GM12892 (cell line): ENCODE measurements at regions not wholly inside any gene's neighbourhood (a gene's known extent, or its start where the extent isn't known, plus 50 kb on each side); places are given as distances from the start of the nearest gene placed in this dataset.

ENCODE experiments used
- DNase-seq: peaks from one replicate; pipeline ENCODE4 v3.0.0; 2011; ENCODE audit not compliant: insufficient read length
- FAIRE-seq: peaks from 2 replicates; lab custom pipeline; 2011; peaks lifted over from hg19 to GRCh38; lab: Jason Lieb, UNC
- POLR2A ChIP-seq: IDR thresholded peaks from 2 replicates; pipeline ENCODE4 v1.6.1; 2011; ENCODE audit warnings: low read depth, low read length, control low read depth
- POLR2AphosphoS5 ChIP-seq: IDR thresholded peaks from 2 replicates; pipeline ENCODE4 v1.6.1; 2011; ENCODE audit warnings: low read depth, low read length, control low read depth
- TAF1 ChIP-seq: IDR thresholded peaks from 2 replicates; pipeline ENCODE4 v1.6.1; 2011; ENCODE audit warnings: low read depth, mild to moderate bottlenecking, control low read depth, low read length, borderline replicate concordance

DNA sequence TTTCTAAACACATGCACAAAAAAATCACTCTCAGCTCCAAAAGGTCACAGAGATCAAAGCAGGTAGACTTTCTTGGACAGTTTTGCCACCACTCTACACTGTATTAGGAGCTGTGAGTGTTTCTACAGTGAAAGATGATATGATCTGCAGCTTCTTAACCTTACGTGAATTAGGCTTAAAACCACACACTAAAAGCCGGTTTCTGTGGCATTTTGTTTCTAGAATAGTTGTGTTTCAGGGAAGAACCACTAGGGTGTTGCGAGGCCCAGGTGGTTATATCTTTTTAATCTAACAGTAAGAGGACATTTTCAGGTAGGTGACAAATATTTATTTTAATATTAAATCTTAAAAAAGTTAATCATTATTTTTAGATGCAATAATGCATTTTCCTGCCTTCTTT is 216.4 kb downstream of the KLF5 start:
- no peak for FAIRE-seq
- TF ChIP-seq POLR2A (no peak), POLR2AphosphoS5 (no peak), TAF1 (no peak)
- no peak for DNase-seq

DNA sequence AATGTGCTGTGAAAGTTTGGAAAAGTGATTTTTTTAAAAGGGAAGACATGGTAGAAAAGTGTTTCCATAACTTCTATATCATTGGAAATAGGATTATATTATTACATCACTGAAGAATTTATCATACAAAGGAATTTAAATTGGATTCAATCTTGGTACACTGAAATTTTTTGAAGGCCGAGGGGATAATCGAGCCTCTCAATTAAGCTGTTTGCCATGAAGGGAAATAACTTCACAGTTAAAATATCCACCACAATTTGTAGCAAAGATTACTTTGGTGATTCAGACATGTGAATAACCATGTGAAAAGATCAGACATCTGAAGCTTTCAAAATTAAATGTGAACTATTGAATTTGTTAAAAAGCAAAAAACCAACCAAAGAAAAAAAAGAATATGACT is 215.3 kb downstream of the KLF5 start:
- FAIRE-seq: no peak
- DNase-seq: no peak
- TF ChIP-seq POLR2AphosphoS5: no peak
- TF ChIP-seq POLR2A: no peak
- no peak for TF ChIP-seq TAF1

DNA sequence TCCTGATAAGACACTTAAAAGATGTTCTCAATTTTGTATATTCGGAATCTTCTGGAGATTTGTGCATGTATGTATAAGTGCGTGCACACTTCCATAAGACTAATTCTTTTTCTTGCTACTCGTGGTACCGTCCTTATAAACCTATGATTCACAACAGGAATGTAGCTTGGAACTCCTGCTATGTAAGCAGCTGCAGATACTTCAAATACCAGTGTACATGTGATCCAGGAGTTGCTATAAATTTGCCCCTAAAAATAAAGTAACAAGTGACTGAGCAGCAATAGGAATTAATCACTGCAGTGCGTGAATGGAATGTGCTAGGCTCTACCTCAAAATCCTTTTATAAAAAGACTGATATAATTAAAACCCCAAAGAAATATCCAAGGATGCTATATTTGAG is 214.9 kb downstream of the KLF5 start:
- no peak for FAIRE-seq
- TF ChIP-seq POLR2AphosphoS5 (no peak), POLR2A (no peak), TAF1 (no peak)
- DNase-seq: no peak

DNA sequence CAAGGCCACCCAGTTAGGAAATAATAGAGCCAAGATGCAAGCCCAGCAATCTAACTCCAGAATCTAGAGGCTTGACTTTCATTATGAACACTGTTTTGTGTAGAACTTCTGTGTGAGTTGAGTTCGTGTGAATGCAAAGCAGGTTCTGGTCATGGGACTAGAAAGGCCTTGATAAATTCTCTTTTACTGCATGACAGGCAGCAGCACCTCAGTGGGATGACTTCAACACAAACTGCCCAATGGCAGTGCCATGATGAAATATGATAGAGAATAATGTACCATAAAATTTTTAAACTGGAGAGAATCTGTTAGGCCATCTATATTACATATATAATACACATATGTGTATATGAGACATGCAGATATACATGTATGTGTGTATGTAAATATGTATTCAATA is 214.5 kb downstream of the KLF5 start:
- FAIRE-seq (no peak), DNase-seq (no peak)
- TF ChIP-seq TAF1 (no peak), POLR2AphosphoS5 (no peak), POLR2A (no peak)

DNA sequence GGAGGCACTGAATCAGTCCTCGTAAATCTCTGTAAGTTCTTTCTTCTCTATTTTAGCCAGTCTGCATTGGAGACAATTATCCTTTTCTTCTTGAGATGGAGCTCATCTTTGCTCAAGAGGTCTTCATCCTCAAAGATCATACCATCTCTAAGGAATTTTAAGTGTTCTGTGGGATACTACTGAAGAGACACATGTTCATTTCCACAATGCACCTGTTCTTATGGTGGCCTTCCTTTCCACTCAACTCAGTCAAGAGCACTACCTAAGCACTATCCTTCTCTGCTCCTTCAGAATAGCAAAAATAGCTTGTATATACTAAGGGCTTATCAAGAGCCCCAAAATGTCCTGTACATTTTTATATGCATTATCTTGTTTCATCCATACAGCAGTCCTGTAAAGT is 214.0 kb downstream of the KLF5 start:
- FAIRE-seq (no peak), DNase-seq (no peak)
- no peak for TF ChIP-seq POLR2A
- TF ChIP-seq TAF1: no peak
- TF ChIP-seq POLR2AphosphoS5: no peak

DNA sequence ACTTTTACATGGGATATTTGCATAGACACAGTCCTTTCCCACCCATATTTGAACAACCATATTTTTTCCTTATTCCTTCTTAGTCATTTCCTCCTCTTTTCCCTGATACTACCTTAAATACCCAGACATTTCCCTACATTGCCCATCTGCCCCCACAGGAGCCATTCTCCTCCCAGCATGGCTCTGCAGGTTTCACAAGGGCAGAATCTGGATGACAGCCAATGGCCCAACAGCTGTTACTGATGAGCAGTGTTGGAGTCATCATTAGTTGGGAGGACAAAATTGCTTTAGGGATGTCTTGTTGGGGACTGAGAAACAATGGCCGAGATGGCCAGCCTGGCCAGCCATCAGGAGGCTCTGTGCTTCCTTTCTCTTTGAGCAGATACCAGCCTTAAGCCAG is 209.5 kb downstream of the KLF5 start:
- no peak for TF ChIP-seq TAF1
- no peak for TF ChIP-seq POLR2A
- no peak for TF ChIP-seq POLR2AphosphoS5
- no peak for DNase-seq
- FAIRE-seq: no peak

DNA sequence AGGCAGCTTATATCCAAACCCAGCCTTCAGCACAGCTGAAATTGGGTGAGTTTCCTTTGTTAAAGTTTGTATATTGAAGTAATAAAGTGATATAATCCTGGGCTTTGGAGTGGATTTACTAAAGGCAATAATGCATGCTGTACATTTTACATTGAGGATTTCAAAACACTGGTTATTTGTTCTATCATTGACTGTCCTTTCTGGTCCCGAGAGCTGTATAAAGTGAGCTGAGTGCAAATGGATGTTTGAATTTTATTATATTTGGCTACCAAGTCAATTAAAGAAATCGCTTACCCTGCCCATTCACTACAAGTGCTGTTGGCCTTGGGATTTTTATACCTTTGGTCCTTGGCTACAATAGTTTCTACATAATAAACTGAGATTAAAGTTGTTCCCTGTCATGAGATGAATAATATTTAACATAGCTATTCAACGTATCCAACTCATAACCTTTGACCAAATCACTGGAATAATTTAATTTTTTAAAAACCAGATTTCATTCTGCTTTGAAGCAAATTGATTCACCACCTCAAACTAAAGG is 207.9 kb downstream of the KLF5 start:
- TF ChIP-seq POLR2AphosphoS5 (no peak), TAF1 (no peak), POLR2A (no peak)
- FAIRE-seq: no peak
- DNase-seq: no peak

DNA sequence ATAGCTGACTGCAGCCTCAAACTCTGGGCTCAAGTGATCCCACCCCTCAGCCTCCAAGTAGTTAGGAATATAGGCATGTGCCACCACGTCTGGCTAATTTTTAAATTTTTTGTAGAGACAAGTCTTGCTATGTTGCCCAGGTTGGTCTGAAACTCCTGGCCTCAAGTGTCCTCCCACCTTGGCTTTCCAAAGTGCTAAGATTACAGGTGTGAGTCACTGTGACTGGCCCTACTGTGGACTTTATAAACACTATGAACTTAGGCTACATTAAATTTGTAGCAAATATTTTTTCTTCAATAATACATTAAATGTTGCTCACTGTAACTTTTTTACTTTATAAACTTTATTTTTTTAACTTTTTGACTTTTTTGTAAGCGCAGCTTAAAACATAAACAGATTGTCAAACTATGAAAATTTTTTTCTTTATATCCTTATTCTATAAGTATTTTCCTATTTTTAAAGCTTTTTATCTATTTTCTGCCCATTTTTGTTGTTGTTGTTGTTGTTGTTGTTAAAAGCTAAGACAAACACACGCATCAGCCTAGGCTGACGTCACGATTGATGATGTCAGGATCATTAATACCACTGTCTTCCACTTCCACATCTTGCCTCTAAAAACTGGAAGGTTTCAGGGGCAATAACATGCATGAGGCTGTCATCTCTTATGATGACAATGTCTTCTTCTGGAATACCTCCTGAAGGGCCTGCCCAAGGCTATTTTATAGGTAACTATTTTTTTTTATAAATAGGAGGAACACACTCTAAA is 204.2 kb downstream of the KLF5 start:
- TF ChIP-seq POLR2A (no peak), POLR2AphosphoS5 (no peak), TAF1 (no peak)
- DNase-seq (no peak), FAIRE-seq (no peak)

DNA sequence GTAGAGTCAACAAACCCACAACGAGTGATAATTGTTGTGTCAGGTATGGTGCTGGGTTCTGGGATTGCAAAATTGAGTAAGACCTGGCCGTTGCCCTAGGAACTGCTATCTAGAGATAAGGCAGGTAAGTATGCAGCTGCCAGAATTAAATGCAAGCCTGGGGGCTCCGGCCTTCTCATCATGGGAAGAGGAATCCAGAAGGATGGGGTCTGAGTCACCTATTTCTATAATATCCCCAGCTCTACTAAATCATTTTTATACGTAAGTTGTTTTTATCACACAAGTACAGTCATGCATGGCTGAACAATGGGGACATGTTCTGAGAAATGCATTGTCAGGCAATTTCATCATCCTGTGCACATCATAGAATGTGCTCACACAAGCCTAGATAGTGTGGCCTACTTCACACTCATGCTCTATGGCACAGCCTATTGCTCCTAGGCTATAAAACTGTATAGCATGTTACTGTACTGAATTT is 203.0 kb downstream of the KLF5 start:
- DNase-seq (no peak), FAIRE-seq (no peak)
- TF ChIP-seq POLR2A (no peak), TAF1 (no peak), POLR2AphosphoS5 (no peak)

DNA sequence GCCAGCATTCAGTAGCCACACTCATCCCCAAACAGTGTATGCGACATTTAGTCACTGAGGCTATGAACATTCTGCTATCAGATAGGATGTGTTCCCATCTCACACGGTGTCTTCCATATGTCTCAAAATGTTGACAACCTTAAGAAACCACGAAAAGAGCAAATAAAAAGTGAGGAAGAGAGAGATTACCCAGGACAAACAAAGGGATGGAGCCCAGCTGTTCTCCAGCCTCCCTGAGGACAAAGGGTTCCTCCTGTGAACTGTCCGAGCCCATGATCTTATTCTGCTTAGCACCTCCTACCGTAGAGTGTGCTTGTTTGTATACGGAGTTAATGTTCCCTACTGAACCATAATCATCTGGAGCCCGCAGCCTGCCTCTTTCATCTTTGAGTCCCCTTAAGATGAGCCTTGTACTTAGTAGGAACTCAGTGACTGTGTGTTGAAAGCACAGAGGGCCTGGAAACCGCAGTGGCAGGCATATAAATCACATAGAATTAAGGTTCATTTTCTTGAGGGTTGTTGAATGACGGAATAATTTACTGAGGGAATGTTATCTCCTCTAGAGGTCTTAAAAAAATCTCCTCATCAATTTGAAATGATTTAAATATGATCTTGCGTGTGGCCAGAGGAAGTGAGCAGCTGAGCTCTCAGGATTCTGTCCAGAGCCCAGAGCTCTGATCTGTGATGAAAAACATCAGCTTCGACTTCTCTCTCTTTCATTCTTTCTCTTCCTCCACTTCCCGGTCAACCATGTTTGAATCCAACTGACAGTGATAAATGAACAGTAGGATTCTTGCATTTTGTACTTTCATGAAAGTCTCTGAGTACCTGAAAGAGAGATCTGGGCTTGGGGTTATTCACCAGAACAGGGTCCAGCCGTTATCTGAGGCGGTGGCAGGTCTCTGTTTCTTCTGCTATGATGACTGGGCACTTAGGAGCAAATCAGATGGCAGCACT is 200.5 kb downstream of the KLF5 start:
- no peak for TF ChIP-seq POLR2A
- no peak for TF ChIP-seq TAF1
- TF ChIP-seq POLR2AphosphoS5: no peak
- FAIRE-seq: no peak

DNA sequence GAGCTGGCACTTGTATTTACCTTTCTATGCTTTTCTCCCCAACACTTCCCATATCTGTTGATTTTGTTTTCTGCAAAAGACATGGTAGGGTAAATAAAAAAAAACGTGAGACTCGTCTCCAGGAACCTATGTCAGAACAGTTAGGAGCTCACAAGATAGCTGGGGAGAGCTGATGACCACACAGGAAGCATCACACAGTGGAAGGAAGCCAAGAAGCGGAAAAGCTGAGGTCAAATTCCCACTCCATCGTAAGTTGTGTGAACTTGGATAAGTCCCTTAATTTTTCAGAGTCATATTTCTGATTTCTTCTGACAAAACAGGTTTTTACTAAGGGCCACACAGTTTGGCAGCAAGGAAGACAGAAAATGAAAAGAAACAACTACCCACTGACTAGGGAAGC is 199.6 kb downstream of the KLF5 start:
- TF ChIP-seq POLR2AphosphoS5 (no peak), TAF1 (no peak), POLR2A (no peak)
- DNase-seq (no peak), FAIRE-seq (no peak)

More for the DNA sequence above, 200.5 kb downstream of the KLF5 start:
- no peak for DNase-seq
